ENCODE measurements at regions not wholly inside any gene's neighbourhood (a gene's known extent, or its start where the extent isn't known, plus 50 kb on each side); places are given as distances from the start of the nearest gene placed in this dataset.

DNA sequence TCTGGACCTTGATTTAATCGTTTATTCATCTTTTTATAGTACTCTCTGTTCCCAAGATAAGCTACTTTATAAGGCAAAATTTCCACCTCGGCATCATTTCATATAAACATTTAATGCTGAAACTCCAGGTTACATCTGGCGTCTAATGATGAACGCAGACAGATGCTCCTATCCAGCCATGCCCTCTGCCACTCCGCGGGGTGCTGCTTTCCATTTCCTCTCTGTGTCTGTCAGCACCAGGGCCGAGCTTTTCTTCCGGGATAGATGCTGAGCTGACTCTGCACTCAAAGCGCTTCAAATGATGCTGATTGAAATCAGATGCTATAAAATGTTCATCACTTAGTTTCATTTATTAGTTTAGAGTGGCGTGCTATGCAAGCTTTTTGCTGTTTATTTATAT is 80.5 kb upstream of the HELT start:
- no peak for TF ChIP-seq EZH2 (IDR thresholded peaks at IDR 0.05; ENCODE audit: borderline replicate concordance, low read depth, low read length, severe bottlenecking)
- TF ChIP-seq, protein P1, sequence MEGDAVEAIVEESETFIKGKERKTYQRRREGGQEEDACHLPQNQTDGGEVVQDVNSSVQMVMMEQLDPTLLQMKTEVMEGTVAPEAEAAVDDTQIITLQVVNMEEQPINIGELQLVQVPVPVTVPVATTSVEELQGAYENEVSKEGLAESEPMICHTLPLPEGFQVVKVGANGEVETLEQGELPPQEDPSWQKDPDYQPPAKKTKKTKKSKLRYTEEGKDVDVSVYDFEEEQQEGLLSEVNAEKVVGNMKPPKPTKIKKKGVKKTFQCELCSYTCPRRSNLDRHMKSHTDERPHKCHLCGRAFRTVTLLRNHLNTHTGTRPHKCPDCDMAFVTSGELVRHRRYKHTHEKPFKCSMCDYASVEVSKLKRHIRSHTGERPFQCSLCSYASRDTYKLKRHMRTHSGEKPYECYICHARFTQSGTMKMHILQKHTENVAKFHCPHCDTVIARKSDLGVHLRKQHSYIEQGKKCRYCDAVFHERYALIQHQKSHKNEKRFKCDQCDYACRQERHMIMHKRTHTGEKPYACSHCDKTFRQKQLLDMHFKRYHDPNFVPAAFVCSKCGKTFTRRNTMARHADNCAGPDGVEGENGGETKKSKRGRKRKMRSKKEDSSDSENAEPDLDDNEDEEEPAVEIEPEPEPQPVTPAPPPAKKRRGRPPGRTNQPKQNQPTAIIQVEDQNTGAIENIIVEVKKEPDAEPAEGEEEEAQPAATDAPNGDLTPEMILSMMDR (IDR thresholded peaks at IDR 0.05; ENCODE audit: borderline replicate concordance, extremely low read depth, low read length, poor library complexity, severe bottlenecking), result no peak

Measured in DND-41 (cell line).